ENCODE measurements at regions not wholly inside any gene's neighbourhood (a gene's known extent, or its start where the extent isn't known, plus 50 kb on each side); places are given as distances from the start of the nearest gene placed in this dataset.

DNA sequence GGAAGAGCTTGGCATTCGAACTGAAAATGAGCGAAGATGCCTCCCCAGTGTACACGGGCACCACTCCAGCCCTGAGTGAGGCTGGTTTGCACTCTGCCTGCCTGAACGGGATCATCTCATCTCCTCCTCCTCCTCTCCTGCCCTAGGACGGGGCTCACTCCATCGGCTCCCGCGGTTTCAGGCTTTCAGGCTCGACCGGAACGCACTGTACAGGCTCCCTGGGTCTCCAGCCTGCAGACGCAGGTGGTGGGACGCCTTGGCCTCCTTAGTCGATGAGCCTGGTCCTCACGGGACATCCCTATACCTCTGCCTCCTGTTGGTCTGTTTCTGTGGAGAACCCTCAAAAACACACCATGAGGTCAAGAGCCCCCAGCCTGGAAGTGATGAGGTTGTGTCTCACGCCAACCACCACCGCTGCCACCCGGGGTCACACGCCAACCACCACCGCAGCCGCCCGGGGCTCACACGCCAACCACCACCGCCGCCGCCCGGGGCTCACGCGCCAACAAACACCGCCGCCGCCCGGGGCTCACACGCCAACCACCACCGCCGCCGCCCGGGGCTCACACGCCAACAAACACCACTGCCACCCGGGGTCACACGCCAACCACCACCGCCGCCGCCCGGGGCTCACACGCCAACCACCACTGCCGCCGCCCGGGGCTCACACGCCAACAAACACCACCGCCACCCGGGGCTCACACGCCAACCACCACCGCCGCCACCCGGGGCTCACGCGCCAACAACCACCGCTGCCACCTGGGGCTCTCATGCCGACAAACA lies 56.3 kb downstream of the FOXL3 start:
- DNase-seq (ENCODE audit: low read depth): no peak
- H3K4me3 ChIP-seq (ENCODE audit: low read depth, low read length): no peak overlapping the region
- TF ChIP-seq, protein P1, sequence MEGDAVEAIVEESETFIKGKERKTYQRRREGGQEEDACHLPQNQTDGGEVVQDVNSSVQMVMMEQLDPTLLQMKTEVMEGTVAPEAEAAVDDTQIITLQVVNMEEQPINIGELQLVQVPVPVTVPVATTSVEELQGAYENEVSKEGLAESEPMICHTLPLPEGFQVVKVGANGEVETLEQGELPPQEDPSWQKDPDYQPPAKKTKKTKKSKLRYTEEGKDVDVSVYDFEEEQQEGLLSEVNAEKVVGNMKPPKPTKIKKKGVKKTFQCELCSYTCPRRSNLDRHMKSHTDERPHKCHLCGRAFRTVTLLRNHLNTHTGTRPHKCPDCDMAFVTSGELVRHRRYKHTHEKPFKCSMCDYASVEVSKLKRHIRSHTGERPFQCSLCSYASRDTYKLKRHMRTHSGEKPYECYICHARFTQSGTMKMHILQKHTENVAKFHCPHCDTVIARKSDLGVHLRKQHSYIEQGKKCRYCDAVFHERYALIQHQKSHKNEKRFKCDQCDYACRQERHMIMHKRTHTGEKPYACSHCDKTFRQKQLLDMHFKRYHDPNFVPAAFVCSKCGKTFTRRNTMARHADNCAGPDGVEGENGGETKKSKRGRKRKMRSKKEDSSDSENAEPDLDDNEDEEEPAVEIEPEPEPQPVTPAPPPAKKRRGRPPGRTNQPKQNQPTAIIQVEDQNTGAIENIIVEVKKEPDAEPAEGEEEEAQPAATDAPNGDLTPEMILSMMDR (conservative IDR thresholded peaks at IDR 0.05; ENCODE audit: low read depth, low read length): no peak

DNA sequence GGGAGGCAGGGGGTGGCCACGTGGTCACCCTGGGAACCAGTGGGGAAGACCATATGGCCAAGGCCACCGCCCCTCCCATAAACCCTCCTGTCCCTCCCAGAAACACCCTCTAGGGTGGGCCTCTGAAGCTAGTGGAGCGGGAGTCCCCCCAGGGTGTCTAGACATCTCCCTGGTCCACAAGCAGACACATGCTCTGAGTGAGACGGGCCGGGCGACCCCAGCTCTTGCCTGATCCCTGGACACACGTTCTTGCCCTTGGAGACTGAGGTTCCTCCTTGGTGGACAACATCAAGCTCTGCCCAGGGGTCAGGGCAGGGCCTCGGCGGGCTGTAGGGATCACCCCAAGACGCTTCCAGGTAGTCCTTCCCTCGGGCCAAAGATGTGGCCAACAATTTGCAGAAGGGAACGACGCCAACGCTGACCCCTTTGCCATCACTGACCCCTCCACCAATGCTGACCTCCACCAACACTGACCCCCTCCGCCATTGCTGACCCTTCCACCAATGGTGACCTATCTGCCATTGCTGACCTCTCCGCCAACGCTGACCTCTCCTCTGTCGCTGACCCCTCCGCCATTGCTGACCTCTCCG lies 57.1 kb downstream of the FOXL3 start:
- H3K4me3 ChIP-seq (ENCODE audit: low read depth, low read length): no peak overlapping the region
- no peak for DNase-seq (ENCODE audit: low read depth)
- TF ChIP-seq, protein P1 (conservative IDR thresholded peaks at IDR 0.05; ENCODE audit: low read depth, low read length): no peak

DNA sequence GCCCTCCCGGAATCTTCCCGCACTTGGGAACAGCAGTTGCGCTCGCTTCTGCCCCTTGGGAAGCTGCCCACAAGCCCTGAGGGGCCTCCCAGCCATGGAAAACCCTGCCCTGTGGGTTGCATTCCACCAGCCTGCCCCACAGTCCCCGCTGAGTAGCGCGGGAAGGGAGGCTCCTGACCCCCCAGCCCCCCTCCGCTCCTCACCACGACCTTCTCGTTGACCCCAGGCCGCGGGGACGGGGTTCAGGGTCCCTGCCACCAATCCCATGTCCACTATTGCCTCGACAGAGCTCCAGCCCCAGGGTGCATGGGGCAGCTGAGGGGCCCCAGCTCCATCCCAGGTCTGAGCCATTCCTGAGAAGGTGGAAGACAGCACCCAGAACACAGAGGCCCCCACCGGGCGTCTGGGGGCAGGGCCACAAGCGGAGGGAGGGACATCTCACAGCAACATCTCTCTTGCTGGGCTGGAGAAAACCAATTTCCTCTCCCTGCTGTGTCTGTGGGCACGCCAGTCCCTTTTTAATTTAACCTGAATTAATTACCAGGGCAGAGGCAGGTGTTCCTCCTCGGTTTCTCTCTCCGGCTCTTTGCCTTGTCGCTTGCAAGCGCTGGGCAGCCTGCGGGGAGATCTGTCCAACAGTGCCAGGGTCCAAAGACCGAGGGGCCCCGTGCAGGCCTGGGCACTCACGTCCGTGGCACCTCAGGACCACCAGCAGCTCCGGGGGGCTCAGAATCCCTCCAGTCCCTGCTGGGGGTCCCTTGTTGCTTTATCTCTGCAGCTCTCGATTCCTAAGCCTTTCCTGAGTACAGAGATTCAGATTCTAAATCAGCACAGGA lies 57.9 kb downstream of the FOXL3 start:
- no peak for DNase-seq (ENCODE audit: low read depth)
- TF ChIP-seq, protein P1 (conservative IDR thresholded peaks at IDR 0.05; ENCODE audit: low read depth, low read length): no peak
- H3K4me3 ChIP-seq (ENCODE audit: low read depth, low read length): no peak overlapping the region

DNA sequence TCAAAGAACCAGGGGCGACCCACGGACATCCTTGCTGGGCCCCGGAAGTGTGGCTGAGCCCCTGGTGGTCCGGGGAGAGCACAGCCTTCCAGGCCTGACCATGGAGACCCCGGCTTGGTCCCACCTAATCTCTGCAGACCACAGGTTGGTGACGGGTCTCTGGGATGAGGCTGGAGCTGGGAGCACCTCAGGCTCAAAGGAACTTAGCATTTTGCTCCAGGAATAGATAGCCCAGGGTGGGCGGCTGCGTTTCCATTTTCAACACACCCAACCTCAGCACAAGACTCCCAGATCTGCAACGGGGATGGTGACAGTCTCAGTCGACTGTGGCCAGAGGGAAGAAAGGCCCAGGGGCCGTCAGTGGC lies 58.5 kb downstream of the FOXL3 start:
- TF ChIP-seq, protein P1 (conservative IDR thresholded peaks at IDR 0.05; ENCODE audit: low read depth, low read length): no peak
- no peak overlapping the region for H3K4me3 ChIP-seq (ENCODE audit: low read depth, low read length)
- no peak for DNase-seq (ENCODE audit: low read depth)

DNA sequence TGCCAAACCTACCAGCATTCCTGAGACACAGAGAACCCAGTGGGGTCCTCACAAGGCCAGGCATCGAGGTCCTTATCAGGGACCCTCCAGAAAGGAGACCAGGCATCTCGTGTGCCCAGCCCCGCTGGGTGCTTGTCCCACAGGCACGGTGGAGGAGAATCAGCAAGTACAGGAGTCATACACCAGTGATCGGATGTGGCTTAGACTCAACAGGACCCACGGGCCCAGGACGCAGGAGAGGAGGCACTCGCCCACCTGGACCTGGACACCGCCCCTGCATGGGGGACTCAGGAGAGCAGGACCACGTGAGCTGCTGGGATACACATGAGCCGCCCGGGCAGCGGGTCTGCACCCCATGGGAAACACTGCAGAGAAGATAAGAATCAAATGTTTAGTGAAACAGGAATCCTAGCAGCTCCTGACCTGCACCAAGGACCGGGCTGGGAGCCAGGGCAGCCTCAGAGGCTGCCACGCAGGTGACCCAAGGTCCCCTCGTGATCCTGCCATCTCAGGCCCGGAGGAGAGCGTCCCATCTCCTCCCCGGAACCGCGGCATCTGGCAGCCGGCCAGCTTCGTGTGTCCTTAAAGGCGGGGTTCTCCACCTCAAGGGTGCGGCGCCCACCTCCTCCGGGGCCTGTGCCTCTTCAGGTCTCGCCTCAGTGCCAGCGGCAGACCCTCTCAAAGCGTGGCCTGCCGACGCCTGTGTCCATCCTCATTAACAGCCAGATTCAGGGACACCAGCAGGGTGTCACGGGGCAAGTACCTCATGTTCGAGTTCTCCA lies 59.2 kb downstream of the FOXL3 start:
- TF ChIP-seq, protein P1 (conservative IDR thresholded peaks at IDR 0.05; ENCODE audit: low read depth, low read length): no peak
- no peak overlapping the region for H3K4me3 ChIP-seq (ENCODE audit: low read depth, low read length)
- DNase-seq (ENCODE audit: low read depth): no peak

DNA sequence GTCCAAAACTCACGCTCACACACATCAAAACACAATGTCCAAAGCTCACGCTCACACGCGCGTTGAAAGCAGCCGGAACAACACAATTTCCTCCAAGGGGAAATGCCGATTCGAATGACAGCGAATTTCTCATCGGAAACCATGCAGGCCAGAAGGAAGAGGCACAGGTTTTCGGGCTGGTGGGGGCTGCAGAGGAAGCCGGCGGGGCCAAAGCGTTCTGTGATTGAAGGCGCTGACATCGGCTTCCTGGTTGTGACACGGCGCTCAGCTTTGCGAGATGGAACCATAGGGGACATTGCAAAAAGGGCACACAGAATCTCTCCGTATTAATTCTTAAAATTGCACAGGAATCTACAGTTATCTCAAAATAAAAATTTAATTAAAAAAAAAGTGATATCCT lies 61.3 kb downstream of the FOXL3 start:
- H3K4me3 ChIP-seq (ENCODE audit: low read depth, low read length): no peak overlapping the region
- TF ChIP-seq, protein P1 (conservative IDR thresholded peaks at IDR 0.05; ENCODE audit: low read depth, low read length): no peak
- no peak for DNase-seq (ENCODE audit: low read depth)

Measured in choroid plexus epithelial cell (primary cell).